Thoracic aorta (tissue), 2 donors: ENCODE measurements at regions not wholly inside any gene's neighbourhood (a gene's known extent, or its start where the extent isn't known, plus 50 kb on each side); places are given as distances from the start of the nearest gene placed in this dataset.
"Not testable (repeated sequence)": the region's sequence is repeated elsewhere in the genome, so short reads cannot be mapped to it uniquely, and the experiment has no call there.

Source experiments
- ATAC-seq: fragments of 150-250 bp; one replicate; pipeline ENCODE4 v1.8.0; 2017; ENCODE audit warnings: low read depth; ENCODE audit not compliant: insufficient number of reproducible peaks, low FRiP score
- DNase-seq: peaks from one replicate; pipeline ENCODE4 v3.0.0-alpha.2; 2020; ENCODE audit warnings: low spot score
- H3K27ac ChIP-seq, 2 donors: fragments of 200-600 bp; sonication (generic); 1 replicate in 1 of 2; 2 replicates in 1 of 2; pipeline ENCODE4 v1.5.1; 2016; ENCODE audit warnings: mild to moderate bottlenecking in 2 of 2, moderate library complexity in 2 of 2
- H3K27me3 ChIP-seq: fragments of 200-600 bp; sonication (generic); replicated peaks from 2 replicates; pipeline ENCODE4 v1.6.0; 2016; ENCODE audit warnings: mild to moderate bottlenecking; ENCODE audit not compliant: insufficient read depth
- H3K36me3 ChIP-seq: fragments of 200-600 bp; sonication (generic); one replicate; pipeline ENCODE4 v1.5.1; 2016
- H3K4me1 ChIP-seq, 2 donors: fragments of 200-600 bp; sonication (generic); 1 replicate in 1 of 2; 2 replicates in 1 of 2; pipeline versions ENCODE4 v1.5.1 to v1.6.0; 2016; ENCODE audit warnings: low read depth in 2 of 2, mild to moderate bottlenecking in 1 of 2; ENCODE audit not compliant: control insufficient read depth in 1 of 2
- H3K4me3 ChIP-seq: fragments of 200-600 bp; sonication (generic); 2 replicates; pipeline ENCODE4 v1.5.1; 2016; ENCODE audit warnings: mild to moderate bottlenecking
- H3K9me3 ChIP-seq: fragments of 200-600 bp; sonication (generic); 2 replicates; pipeline ENCODE4 v1.5.1; 2016

GRCh38 chr21:7743940-7744339 is 2777.4 kb upstream of the TPTE start:
- not testable (repeated sequence) for H3K36me3 ChIP-seq, H3K4me3 ChIP-seq, H3K4me1 ChIP-seq, H3K27me3 ChIP-seq, H3K27ac ChIP-seq, H3K9me3 ChIP-seq, DNase-seq, ATAC-seq

GRCh38 chr21:7744406-7745099 is 2776.8 kb upstream of the TPTE start:
- H3K9me3 ChIP-seq, H3K4me1 ChIP-seq, H3K36me3 ChIP-seq, H3K27ac ChIP-seq, H3K27me3 ChIP-seq, DNase-seq, H3K4me3 ChIP-seq: not testable (repeated sequence)
- ATAC-seq = peak; percentile 91

GRCh38 chr21:7745100-7745450 is 2776.3 kb upstream of the TPTE start:
- ATAC-seq = peak; percentile 60
- not testable (repeated sequence) for DNase-seq

GRCh38 chr21:7747964-7748363 is 2773.4 kb upstream of the TPTE start:
- ATAC-seq = not testable (repeated sequence)

More at GRCh38 chr21:7745100-7745450, 2776.3 kb upstream of the TPTE start:
- H3K27me3 ChIP-seq, H3K4me3 ChIP-seq, H3K4me1 ChIP-seq, H3K36me3 ChIP-seq, H3K9me3 ChIP-seq, H3K27ac ChIP-seq: not testable (repeated sequence)

GRCh38 chr21:7752611-7753010 is 2768.8 kb upstream of the TPTE start:
- not testable (repeated sequence) for DNase-seq, H3K4me1 ChIP-seq, ATAC-seq, H3K36me3 ChIP-seq, H3K27me3 ChIP-seq, H3K27ac ChIP-seq, H3K4me3 ChIP-seq, H3K9me3 ChIP-seq

More at GRCh38 chr21:7747964-7748363, 2773.4 kb upstream of the TPTE start:
- H3K36me3 ChIP-seq, H3K4me1 ChIP-seq, H3K9me3 ChIP-seq, H3K27me3 ChIP-seq, DNase-seq, H3K4me3 ChIP-seq, H3K27ac ChIP-seq: not testable (repeated sequence)

GRCh38 chr21:7753380-7753877 is 2768.0 kb upstream of the TPTE start:
- not testable (repeated sequence) for H3K4me3 ChIP-seq, H3K4me1 ChIP-seq, DNase-seq, H3K27me3 ChIP-seq, H3K9me3 ChIP-seq, H3K27ac ChIP-seq, H3K36me3 ChIP-seq, ATAC-seq

- H3K4me3 ChIP-seq, H3K27me3 ChIP-seq, DNase-seq, H3K27ac ChIP-seq, H3K4me1 ChIP-seq, H3K36me3 ChIP-seq, H3K9me3 ChIP-seq, ATAC-seq: not testable (repeated sequence)
These were observed 2751.4 kb upstream of the TPTE start for GRCh38 chr21:7769985-7770384.

- not testable (repeated sequence) for H3K4me3 ChIP-seq, H3K4me1 ChIP-seq, H3K27ac ChIP-seq, DNase-seq, H3K9me3 ChIP-seq, H3K27me3 ChIP-seq, H3K36me3 ChIP-seq, ATAC-seq
These were observed 2747.2 kb upstream of the TPTE start for GRCh38 chr21:7774219-7774618.

- not testable (repeated sequence) for H3K27ac ChIP-seq, H3K36me3 ChIP-seq, ATAC-seq, H3K4me3 ChIP-seq, DNase-seq, H3K27me3 ChIP-seq, H3K4me1 ChIP-seq, H3K9me3 ChIP-seq
These were observed 2745.9 kb upstream of the TPTE start for GRCh38 chr21:7775327-7775984.

- H3K36me3 ChIP-seq, H3K27me3 ChIP-seq, DNase-seq, H3K4me1 ChIP-seq, H3K4me3 ChIP-seq, ATAC-seq, H3K9me3 ChIP-seq, H3K27ac ChIP-seq: not testable (repeated sequence)
These were observed 2745.3 kb upstream of the TPTE start for GRCh38 chr21:7776035-7776434.

GRCh38 chr21:7776622-7777021 is 2744.8 kb upstream of the TPTE start:
- H3K4me1 ChIP-seq, H3K4me3 ChIP-seq, H3K36me3 ChIP-seq, ATAC-seq, H3K9me3 ChIP-seq, H3K27ac ChIP-seq, H3K27me3 ChIP-seq, DNase-seq: not testable (repeated sequence)

- H3K4me3 ChIP-seq, H3K36me3 ChIP-seq, H3K4me1 ChIP-seq, H3K9me3 ChIP-seq, H3K27me3 ChIP-seq, H3K27ac ChIP-seq, DNase-seq, ATAC-seq: not testable (repeated sequence)
These were observed 2744.1 kb upstream of the TPTE start for GRCh38 chr21:7777289-7777688.
